GM12872 (cell line): ENCODE measurements at regions not wholly inside any gene's neighbourhood (a gene's known extent, or its start where the extent isn't known, plus 50 kb on each side); places are given as distances from the start of the nearest gene placed in this dataset.

Experiments
- CTCF ChIP-seq: IDR thresholded peaks from 3 replicates; pipeline ENCODE4 v1.5.1; 2011; ENCODE audit warnings: low read depth, mild to moderate bottlenecking, low read length, moderate library complexity; ENCODE audit not compliant: insufficient read depth

GRCh38 chr10:52654201-52654600 is 118.4 kb downstream of the MBL2 start:
- TF ChIP-seq CTCF: no peak

GRCh38 chr10:52658112-52658511 is 114.5 kb downstream of the MBL2 start:
- TF ChIP-seq CTCF: no peak

- TF ChIP-seq CTCF: no peak
Observed at GRCh38 chr10:52659085-52659484, 113.5 kb downstream of the MBL2 start.

- no peak for TF ChIP-seq CTCF
Observed at GRCh38 chr10:52662256-52662655, 110.3 kb downstream of the MBL2 start.

GRCh38 chr10:52663161-52663560 is 109.4 kb downstream of the MBL2 start:
- TF ChIP-seq CTCF: no peak

GRCh38 chr10:52664629-52665028 is 108.0 kb downstream of the MBL2 start:
- no peak for TF ChIP-seq CTCF

GRCh38 chr10:52665821-52666220 is 106.8 kb downstream of the MBL2 start:
- no peak for TF ChIP-seq CTCF

GRCh38 chr10:52666931-52667330 is 105.7 kb downstream of the MBL2 start:
- TF ChIP-seq CTCF: no peak
